ENCODE measurements at regions not wholly inside any gene's neighbourhood (a gene's known extent, or its start where the extent isn't known, plus 50 kb on each side); places are given as distances from the start of the nearest gene placed in this dataset.

DNA sequence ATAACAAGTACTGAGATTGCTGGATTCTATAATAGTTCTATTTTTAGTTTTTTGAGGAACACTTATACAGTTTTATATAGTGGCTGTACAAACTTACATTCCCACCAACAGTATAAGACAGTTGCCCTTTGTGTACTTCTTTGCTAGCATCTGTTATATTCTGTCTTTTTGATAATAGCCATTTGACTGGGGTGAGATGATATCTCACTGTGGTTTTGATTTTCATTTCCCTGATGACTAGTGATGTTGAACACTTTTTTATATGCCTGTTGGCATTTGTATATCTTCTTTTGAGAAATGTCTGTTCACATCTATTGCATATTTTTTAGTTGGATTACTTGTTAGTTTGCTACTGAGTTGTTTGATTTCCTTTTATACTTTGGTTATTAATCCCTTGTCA, 204.1 kb upstream of the SMC2 start:
- DNase-seq (ENCODE audit: low spot score) (no peak), ATAC-seq (ENCODE audit: insufficient number of reproducible peaks, low FRiP score, low read depth) (no peak)
- Histone ChIP-seq H3K27me3 (replicated peaks; ENCODE audit: insufficient read depth) (no peaks in the 10 kb centered on the region), H3K9me3 (no peaks in the 10 kb centered on the region), H3K27ac (no peak overlapping the region), H3K36me3 (no peaks in the 10 kb centered on the region), H3K4me3 (no peak overlapping the region), H3K4me1 (ENCODE audit: control insufficient read depth in 1 of 2, low read depth in 2 of 2) (no peaks in the 10 kb centered on the region)
- TF ChIP-seq, protein P1, sequence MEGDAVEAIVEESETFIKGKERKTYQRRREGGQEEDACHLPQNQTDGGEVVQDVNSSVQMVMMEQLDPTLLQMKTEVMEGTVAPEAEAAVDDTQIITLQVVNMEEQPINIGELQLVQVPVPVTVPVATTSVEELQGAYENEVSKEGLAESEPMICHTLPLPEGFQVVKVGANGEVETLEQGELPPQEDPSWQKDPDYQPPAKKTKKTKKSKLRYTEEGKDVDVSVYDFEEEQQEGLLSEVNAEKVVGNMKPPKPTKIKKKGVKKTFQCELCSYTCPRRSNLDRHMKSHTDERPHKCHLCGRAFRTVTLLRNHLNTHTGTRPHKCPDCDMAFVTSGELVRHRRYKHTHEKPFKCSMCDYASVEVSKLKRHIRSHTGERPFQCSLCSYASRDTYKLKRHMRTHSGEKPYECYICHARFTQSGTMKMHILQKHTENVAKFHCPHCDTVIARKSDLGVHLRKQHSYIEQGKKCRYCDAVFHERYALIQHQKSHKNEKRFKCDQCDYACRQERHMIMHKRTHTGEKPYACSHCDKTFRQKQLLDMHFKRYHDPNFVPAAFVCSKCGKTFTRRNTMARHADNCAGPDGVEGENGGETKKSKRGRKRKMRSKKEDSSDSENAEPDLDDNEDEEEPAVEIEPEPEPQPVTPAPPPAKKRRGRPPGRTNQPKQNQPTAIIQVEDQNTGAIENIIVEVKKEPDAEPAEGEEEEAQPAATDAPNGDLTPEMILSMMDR (IDR thresholded peaks at IDR 0.05), result no peak

DNA sequence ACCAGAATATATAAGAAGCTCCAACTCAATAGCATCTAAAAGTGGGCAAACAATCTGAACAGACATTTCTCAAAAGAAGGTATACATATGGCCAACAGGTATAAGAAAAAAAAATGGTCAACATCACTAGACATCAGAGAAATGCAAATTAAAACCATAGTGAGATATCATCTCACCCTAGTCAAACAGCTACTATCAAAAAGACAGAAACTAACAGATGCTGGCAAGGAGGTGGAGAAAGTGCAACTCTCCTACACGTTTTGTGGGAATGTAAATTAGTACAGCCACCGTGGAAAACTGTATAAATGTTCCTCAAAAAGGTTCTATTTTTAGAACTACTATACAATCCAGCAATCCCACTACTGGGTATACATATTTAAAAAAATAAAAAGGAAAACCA, 199.9 kb upstream of the SMC2 start:
- H3K4me1 ChIP-seq (ENCODE audit: control insufficient read depth in 1 of 2, low read depth in 2 of 2), result no peaks in the 10 kb centered on the region
- no peak for DNase-seq (ENCODE audit: low spot score)
- H3K27ac ChIP-seq, result no peak overlapping the region
- H3K4me3 ChIP-seq, result no peak overlapping the region
- no peaks in the 10 kb centered on the region for H3K36me3 ChIP-seq
- no peak for ATAC-seq (ENCODE audit: insufficient number of reproducible peaks, low FRiP score, low read depth)
- H3K9me3 ChIP-seq, result no peaks in the 10 kb centered on the region
- H3K27me3 ChIP-seq (replicated peaks; ENCODE audit: insufficient read depth), result no peaks in the 10 kb centered on the region
- TF ChIP-seq, protein P1 (IDR thresholded peaks at IDR 0.05), result no peak

DNA sequence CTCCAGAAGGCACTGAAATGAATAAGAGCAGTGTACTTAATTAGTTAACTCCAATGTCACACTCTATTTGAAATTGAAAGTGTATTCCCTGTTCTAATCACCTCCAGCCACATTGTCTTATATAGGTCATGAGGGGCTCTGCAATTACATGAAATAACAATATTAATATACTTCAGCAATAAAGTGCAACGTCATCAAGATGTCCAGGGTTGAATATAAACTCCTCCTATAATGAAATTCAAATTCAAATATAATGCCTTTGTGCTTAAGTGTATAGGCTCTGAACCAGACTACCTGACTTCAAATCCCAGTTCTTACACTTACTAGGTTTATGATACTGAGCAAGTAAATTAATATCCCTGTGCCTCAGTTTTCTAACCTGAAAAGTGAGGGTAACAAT, 195.6 kb upstream of the SMC2 start:
- no peak overlapping the region for H3K4me3 ChIP-seq
- H3K27ac ChIP-seq, result no peak overlapping the region
- H3K9me3 ChIP-seq, result no peaks in the 10 kb centered on the region
- H3K4me1 ChIP-seq (ENCODE audit: control insufficient read depth in 1 of 2, low read depth in 2 of 2), result no peaks in the 10 kb centered on the region
- DNase-seq (ENCODE audit: low spot score) (no peak), ATAC-seq (ENCODE audit: insufficient number of reproducible peaks, low FRiP score, low read depth) (no peak)
- H3K36me3 ChIP-seq, result no peaks in the 10 kb centered on the region
- TF ChIP-seq, protein P1 (IDR thresholded peaks at IDR 0.05), result no peak
- H3K27me3 ChIP-seq (replicated peaks; ENCODE audit: insufficient read depth), result no peaks in the 10 kb centered on the region

DNA sequence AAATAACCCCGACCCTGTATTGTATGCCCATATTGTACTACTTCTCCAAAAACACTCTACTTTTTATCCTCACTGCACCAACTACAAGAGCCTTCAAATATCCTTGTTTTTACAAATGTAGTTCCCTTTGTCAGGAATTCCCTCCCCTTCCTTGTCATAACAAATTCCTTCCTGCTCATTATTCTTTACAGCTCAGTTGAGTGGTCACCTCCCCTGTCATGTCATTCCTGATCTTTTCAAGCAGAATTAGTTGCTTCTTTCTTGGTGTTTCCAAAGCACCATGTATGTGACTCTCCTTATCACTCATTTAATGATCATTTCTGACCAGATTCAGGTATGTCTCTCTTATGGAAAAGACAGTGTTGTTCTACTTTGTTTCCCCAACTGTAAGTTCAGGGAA, 194.2 kb upstream of the SMC2 start:
- H3K36me3 ChIP-seq, result no peaks in the 10 kb centered on the region
- H3K27me3 ChIP-seq (replicated peaks; ENCODE audit: insufficient read depth), result no peaks in the 10 kb centered on the region
- TF ChIP-seq, protein P1 (IDR thresholded peaks at IDR 0.05), result no peak
- H3K27ac ChIP-seq, result no peak overlapping the region
- H3K9me3 ChIP-seq, result no peaks in the 10 kb centered on the region
- DNase-seq (ENCODE audit: low spot score) (no peak), ATAC-seq (ENCODE audit: insufficient number of reproducible peaks, low FRiP score, low read depth) (no peak)
- no peaks in the 10 kb centered on the region for H3K4me1 ChIP-seq (ENCODE audit: control insufficient read depth in 1 of 2, low read depth in 2 of 2)
- H3K4me3 ChIP-seq, result no peak overlapping the region

DNA sequence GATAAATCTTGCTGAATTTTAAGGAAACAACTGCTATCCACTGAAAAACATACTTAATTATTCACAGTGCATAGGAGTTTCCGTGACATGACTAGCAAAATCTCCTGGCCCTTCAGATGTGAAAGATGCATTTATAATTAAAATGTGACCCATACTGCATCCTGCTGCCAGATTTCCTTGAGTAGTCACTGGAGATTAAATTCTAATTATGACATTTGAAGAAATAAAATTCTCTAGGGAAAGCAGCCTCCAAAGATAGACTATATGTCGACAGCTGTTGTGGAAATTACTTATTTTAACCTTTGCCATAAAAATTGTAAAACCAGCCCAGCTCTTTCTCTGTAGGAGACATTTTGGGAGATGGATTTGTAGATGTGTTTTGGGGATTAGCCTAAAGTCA, 193.6 kb upstream of the SMC2 start:
- Histone ChIP-seq H3K27ac (no peak overlapping the region), H3K36me3 (no peaks in the 10 kb centered on the region), H3K4me1 (ENCODE audit: control insufficient read depth in 1 of 2, low read depth in 2 of 2) (no peaks in the 10 kb centered on the region), H3K9me3 (no peaks in the 10 kb centered on the region), H3K27me3 (replicated peaks; ENCODE audit: insufficient read depth) (no peaks in the 10 kb centered on the region), H3K4me3 (no peak overlapping the region)
- no peak for DNase-seq (ENCODE audit: low spot score)
- no peak for ATAC-seq (ENCODE audit: insufficient number of reproducible peaks, low FRiP score, low read depth)
- TF ChIP-seq, protein P1 (IDR thresholded peaks at IDR 0.05), result no peak

Measured in thoracic aorta (tissue), 2 donors.